Nucleus accumbens (tissue), 56 donors: ENCODE measurements at regions not wholly inside any gene's neighbourhood (a gene's known extent, or its start where the extent isn't known, plus 50 kb on each side); places are given as distances from the start of the nearest gene placed in this dataset.

Experiments used
- DNase-seq, 56 donors: peaks; one replicate each; lab custom pipeline; 2025; lab: John Stamatoyannopoulos, UW

DNA sequence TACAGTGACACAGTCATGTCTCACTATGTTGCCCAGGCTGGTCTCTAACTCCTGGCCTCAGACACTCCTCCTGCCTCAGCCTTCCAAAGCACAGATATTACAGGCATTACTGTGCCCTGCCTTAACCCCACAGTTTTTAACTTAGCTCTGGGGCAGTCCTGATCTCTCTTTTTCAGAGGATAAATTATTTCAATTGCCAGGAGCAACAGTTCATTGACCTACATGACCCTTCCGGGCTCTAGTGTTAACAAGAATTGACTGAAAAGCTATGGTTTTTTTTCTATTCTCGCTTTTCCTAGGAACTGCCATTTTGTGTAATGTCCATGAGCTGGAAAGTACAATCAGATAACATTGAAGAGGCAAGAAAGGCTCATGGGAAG lies 92.8 kb downstream of the HNRNPLL start:
- DNase-seq, result no peak

DNA sequence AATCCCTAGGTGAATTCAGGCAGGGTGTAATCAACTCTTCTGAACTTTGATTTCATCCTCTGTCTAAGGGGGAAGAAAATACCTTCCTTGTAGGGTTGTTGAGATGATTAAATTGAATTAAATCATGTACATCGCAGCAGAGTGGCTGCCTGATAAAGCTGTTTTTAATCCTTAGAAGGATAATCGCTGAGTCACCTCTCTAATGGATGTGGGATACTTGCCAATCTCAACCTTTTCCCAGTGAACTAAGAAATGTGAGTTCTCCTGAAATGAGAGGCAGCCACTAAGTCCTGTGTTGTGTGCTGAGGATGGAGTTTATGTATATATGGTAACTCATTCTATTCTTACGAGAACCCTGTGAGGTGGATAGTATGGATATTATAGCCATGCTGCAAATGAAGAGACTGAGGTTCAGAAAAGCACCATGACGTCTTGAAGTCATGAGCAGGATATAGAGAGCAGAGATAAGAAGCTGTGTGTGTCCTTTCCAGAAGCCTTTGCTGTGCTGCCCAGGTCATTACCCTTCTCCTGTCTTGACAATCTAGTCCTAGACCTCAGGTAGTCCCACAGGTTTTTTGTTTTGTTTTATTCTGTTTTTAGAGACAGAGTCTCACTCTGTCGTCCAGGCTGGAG lies 93.3 kb downstream of the HNRNPLL start:
- DNase-seq, result no peak

DNA sequence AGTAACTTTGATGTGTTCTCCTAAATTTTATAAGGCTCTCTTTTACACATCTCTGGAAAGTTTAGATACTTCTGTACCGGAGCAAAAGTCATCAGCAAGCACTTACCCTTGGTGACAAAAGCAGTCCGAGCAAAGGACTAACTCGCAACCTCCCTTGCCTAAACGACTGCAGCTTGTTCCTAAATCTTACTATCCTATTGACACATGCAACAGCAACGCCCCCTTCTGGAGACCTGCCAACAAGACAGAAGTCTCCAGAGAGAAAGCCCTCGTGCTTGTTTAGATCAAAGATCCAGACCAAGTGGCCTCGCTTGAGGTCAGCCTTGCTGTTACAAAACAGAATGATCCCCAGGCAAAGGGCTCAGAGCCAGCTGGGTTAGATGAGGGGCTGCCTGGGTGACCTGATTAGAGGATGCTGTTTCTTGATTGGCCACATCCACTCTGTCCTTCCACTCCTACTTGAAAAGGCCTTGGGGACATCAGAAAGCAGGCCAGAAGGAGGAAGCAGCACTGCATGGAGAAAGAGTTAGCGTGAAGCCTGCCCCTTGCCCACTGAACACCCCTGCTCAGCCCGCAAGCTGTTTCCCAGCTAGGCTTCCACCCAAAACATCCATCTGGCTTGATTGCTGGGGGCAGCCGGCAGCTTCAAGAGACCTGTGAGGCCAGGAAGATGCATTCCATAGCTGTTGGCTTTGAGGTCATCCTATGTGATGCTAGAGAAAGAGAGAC lies 94.3 kb downstream of the HNRNPLL start:
- DNase-seq, result peak in 48 of 56 donors; percentile 3 to 89 (median 46)

DNA sequence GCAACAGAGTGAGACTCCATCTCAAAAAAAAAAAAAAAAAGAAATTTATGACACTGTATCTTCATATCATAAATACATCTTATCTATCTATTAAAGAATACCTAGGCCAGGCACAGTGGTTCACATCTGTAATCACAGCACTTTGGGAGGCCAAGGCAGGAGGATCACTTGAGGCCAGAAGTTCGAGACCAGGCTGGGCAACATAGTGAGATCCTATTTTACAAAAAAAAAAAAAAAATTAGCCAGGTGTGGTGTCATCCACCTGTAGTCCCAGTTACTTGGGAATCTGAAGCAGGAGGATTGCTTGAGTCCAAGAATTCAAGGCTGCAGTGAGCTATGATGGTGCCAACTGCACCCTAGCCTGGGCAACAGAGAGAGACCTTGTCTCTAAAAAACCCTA lies 95.0 kb downstream of the HNRNPLL start:
- DNase-seq, result no peak

DNA sequence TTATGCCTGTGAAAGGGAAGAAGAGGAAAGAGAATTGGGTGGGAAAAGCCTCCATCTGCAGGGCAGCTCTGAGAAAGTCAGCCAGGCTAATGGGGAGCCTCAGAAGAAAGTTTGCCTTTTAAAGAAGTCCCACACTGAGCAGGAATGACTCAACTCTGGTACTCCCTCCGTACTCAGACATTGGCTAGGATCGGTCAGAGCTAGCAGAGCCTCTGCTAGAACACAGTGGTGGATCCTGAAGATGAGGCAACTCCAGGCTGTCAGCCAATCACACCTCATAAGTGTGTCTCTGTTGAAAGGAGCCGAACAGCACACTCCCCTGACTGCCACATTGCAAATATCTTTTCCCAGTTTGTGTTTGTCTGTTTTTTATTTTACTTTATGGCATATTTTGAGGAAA lies 96.9 kb downstream of the HNRNPLL start:
- no peak for DNase-seq

DNA sequence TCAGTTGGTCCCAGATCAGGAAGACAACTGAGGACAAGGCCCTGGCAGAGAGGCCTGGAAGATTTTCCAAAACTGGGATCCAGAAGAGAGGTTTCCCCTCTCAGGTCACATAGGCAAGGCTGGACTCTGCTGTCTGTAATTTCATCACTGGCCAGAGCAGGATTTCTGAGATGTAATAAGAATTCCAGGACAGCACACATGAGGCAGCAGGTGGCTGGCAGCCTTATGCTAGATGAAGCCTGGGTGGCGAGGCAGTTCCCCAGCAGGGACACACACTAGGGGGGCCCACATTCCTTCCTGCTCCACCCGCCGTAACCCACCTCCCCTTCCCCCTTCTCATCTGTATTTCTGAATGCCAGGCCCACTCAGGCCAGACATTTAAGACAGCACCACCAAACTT lies 98.6 kb downstream of the HNRNPLL start:
- no peak for DNase-seq

DNA sequence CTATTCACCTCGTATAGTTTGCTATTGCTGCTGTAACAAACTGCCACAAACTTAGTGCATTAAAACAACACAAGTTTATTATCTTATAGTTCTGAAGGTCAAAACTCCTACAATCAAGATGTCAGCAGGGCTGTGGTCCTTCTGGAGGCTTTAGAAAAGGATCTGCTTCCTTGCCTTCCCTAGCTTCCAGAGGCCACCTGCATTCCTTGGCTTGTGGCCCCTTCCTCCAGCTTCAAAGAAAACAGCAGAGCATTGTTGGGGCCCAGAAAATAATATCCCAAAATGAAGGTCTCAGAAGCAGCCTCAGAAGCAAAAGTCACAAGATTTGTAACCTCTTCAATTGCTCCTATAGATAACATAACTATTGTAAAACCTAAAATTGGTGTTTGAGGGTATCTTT lies 100.6 kb downstream of the HNRNPLL start:
- no peak for DNase-seq

DNA sequence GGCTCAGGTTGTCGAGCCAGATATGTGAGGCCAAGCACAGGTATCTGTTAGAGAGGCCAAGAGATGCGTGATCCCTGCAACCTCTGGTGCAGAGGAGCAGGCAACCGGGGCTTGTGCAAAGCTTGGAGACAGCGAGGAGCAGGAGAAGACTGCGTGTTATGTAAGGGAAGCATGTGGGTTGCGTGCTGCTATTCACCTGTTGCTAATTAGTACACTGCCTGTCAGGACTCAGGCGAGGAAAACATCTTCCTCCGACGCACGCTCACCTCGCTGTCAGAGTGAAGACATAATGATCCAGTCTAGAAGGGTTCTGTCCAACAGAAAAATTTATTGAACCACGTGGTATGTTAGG lies 102.5 kb downstream of the HNRNPLL start:
- DNase-seq, result peak in 42 of 56 donors; percentile 4 to 89 (median 57)

DNA sequence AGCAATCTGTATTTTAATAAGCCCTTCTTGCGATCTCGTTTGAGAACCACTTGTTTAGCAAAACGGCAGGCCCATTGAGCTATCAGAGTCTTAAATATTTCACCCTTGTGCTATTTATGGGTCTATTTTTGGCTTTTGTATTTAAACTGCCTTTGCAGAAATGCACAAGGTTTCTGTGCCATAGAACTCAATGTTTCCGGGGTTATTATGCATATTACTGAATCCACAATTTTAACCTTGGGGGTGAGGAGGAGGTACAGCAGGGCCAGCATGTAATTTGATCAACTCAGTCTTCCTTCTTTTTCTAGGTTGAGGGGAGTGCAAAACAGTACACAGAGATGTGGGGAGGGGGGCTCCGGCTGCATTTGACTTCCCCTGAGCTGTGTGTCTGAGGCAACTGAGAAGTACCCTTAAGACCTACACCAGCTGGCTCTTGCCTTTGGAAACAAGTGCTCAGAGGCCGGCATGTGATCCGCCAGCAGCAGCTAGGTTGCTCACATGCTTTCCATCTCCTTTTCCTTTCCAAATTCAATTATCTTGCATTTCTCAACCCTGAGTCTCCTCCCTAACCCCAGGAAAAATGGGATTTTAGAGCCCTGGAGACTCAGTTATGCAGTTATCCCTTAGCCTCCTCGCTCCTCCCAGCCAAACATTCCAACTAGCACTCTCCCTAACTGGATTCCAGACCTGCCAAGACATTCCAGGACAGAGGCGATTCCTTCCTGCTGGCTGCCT lies 103.0 kb downstream of the HNRNPLL start:
- DNase-seq, result peak in 4 of 56 donors; percentile 15 to 58 (median 42)

DNA sequence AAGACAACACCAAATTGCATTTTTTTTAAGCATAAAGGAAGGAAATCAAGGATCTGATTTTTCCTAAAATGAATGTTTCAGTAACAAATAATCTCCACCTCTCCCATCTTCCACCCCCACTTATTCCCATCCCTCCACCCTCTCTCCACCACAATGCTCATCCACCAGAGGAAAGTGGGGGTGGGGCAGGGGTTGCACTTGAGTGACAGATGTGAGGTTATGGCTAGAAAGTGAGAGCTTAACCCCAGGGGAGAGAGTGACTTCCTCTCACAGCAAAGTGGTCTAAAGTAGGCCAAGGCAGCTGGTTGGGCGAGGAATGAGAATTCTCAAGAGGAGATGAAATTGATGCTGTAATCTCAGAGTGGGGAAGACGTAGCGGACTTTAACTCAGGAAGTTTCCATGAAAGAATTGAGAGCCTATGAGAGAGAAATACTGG lies 104.7 kb downstream of the HNRNPLL start:
- DNase-seq, result no peak

DNA sequence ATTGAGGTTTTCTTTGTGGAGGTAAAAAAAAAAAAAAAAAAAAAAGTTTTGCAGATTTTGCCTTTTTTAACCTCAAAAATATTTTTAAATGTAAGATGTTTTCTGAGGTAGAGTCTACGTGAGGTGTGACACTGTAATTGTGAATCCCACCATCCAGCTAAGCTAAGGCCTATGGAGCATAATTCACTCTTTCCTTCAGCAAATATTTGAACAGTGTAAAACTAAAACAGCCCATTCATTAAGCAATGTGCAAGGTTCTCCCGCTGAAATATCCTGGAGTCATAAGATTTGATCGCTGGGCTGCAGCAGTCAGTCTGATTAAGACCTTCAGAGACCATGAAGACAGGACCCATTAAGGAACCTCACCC lies 105.1 kb downstream of the HNRNPLL start:
- DNase-seq, result no peak

DNA sequence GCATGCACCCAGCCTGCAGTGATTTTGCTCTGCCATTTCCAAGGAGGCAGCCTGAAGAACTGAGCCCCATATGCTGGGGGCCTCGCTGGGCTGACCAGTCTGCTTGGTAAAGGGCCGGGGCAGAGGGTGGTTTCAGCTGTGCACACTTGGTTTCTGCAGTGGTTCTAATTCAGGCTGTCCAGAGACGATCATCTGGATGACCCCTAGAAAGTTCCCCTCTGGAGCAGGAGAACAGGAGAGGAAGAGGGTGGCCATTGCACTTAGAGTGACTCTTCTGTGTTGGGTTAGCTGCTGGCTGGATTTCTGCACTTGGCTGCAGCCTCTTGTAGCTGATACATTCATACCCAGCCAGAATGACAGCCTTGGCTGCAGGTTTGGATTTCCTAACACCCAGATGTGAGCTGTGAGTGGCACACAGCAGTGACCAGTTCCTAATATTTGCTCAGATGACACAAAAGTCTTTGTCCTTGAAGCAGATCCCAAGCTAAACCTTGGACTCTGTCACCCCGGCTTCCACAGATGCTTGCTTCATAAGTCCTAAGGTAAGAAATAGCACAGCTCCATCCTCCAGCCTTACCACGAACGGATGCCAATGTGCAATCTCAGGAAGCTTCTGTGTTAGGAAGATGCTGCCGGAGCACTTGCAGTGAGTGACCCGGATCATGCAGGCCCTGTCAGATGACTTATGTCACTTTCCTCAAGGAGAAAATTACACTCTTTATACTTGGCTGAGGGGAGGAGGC lies 105.6 kb downstream of the HNRNPLL start:
- DNase-seq, result peak in 3 of 56 donors; percentile 6 to 27 (median 11)

DNA sequence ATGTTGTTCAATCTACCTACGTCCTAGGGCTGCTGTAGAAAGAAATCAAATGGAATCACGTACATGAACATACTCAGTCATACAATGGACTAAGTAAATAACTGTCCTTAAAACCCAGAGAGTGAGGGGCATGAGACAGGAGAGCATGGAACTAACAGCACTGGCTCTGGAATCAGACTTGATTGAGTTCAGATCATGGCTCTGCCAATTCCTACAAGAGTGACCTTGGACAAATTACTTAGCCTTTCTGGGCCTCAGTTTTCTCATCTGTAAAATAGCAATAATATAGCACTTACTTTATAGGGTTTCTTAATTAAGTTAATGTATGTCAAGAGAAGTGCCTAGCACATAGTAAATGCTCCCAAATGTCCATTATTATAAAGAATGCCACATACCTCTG lies 106.8 kb downstream of the HNRNPLL start:
- DNase-seq, result no peak

DNA sequence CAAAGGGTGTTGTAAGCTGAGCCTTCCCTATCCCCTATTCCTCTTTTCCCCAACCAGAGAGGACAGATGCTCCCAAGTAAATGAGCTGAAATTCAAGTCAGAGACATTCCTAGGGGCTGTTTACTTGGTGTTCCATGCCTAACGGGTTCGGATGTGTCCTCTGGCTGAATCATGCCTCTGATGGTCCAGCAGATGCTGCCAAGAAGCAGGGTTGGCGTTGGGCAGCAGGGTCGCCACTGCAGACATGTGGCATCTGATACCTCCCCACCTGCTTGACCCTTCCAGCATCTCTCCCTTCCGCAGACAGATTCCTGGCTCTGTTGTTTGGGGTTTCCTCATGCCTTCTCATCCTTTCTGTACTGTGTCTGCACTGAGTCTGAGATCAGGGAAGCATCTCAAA lies 108.3 kb downstream of the HNRNPLL start:
- no peak for DNase-seq

DNA sequence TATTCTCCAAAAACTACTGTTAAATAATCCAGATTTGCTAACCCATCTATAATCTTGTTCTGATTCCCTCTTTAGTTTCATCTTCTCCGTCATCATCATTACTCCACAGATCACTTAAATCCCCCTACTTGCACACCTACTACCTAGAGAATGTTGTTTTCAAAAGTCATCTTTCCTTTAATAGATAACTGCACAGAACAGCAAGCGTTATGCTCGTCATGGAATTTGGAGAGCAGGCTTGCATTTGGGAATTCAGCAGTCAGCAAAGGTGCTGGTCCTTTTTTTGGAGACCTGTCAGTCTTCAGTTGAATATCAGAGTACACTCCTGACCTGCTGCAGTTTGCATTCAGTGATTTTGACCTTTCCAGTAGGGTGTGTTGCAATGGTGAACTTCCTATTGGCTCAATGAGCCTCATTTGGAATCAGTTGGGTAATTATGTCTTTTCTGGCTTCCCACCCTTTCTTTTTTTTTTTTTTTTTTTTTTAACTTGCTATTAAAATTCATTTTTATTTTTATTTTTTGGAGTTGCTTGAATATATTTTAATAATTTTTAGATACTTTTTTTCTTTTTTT lies 110.6 kb downstream of the HNRNPLL start:
- peak in 6 of 56 donors; percentile 7 to 37 (median 21) for DNase-seq

DNA sequence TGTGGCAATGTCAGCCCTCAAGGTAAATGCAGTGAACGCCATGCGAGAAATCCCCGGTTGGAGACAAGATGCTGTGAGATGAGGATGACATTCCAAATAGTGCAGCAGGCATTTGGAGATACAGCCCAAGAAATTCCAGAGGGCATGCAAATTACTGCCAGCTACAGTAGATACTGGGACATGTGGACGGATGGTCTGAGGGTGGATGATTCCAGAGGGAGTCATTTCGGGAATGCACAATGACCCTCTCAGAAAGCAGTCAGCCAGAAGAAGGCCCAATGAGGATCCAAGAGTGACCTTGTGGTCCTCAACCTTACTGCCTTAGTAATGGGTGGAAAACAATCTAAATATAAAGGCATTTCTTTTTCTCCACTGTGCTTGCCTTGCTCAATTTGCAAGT lies 111.3 kb downstream of the HNRNPLL start:
- DNase-seq, result no peak

DNA sequence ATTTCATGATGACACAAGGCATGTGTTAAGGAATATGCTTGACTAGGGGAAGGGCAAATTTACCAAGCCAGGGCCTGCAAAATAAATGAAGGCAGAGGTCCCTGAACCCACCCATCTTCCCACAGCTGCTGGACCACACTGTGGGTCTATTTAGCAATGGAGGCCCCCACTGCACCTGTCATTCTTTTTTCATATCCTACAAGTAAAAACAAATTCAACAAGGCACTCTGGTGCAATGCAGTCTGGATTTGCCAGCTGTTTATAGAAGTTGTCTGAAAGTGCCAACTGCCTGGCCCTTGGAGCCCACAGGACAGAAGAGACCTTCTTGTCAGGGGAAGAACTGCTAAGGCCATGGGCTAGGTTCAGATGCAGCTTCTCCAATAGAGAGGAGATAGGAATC lies 112.8 kb upstream of the ATL2 start:
- no peak for DNase-seq

DNA sequence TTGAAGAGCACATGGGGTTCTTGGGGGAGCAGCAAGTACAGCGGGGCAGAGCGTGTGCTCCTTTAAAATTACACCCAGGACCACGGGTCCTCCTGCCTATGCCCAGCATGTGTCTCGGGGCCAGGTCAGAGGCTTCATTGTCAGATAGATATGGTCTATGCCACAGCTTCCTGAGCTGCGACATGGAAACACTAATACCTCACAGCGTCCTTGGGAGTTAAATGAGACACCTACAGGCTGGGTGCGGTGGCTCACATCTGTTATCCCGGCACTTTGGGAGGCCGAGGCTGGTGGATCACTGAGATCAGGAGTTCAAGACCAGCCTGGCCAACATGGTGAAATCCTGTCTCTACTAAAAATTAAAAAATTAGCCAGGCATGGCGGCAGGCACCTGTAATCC lies 110.8 kb upstream of the ATL2 start:
- DNase-seq, result no peak

DNA sequence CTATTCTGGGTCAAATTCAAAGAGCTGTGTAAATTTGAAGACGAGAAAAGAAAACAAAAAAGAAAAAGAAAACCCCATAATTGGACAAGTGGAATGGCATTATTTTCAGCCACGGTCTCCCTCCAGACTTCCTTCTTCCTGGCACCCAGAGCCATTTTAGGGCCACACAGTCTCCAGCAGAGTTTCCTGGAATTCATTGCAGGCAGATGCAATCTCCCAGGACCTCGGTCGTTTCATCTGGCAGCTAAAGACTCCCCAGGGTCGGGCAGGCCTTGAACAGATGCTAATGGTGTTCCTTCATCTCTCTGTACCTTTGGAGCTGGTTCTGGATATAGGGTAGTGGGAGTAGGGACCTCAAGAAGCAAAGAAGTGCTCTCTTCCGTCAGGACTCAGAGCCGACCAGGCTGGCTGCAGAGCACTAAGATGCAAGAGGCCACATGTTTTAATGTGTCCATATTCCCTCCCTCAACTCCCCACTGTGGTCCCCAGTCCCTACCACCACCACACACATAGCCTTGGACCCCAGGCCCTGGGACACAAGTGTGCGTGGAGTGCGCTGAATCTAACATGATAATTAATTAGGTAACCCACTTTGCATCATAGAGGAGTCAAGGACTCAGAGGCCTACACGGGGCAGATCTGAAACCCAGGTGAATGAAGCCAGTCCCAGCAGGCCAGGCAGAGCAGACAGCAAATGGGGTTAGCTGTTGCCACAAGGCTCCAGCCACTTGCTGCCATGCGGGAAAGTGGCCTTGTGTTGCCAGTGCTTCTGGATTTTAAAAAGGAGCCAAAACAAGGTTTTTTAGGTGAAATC lies 109.3 kb upstream of the ATL2 start:
- DNase-seq, result no peak

DNA sequence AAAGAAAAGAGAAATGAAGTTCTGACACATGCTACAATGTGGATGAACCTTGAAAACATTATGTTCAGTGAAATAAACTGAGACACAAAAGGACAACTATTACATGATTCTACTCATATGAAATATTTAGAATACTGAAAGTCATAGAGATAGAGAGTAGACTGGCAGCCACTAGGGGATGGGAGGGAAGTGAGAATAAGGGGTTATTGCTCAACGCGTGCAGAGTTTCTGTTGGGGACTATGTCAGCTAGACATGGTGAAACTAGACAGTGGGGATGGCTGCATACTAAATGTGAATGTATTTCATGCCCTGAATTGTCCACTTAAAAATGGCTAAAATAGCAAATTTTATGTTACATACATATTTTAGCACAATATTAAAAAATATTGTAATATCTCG lies 108.7 kb upstream of the ATL2 start:
- DNase-seq, result no peak
